NCI-H2081 treated with DMSO at 0.1 percent for 48 hours (cell line): ENCODE measurements at regions not wholly inside any gene's neighbourhood (a gene's known extent, or its start where the extent isn't known, plus 50 kb on each side); places are given as distances from the start of the nearest gene placed in this dataset.

ENCODE experiments used
- DNase-seq: peaks from one replicate; lab custom pipeline; 2025; lab: John Stamatoyannopoulos, UW

DNA sequence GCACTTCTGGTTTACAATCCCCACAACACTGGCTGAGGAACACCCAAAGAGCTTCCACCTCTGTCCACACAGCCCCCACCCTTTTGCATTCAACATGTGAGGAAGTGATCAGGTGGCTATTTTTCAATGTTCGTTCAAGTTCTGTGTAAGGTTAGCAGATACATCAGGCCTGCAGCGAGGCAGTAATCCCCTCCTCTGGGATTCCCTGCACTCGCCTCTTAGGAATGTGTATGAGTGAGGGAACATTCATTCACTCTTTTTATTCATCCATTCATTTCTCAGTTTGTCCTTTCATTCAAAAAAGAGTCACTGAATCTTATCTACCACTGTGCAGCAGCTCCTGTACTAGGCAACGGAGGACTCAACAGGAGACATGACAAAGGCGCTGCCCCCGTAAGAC lies 236.4 kb upstream of the PRDM1 start:
- DNase-seq: no peak

DNA sequence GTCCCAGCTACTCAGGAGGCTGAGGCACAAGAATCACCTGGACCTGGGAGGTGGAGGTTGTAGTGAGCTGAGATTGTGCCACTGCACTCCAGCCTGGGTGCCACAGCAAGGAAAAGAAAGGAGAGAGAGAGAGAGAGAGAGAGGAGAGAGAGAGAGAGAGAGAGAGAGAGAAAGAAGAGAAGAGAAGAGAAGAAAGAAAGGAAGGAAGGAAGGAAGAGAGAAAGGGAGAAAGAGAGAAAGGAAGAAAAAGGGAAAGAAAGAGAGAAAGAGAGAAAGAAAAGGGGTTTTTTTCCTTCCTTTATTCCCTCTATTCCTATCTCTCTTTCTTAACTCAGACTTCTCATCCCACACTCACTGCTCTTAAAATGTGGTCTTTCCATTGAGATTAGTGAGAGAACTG lies 238.7 kb upstream of the PRDM1 start:
- DNase-seq: no peak

DNA sequence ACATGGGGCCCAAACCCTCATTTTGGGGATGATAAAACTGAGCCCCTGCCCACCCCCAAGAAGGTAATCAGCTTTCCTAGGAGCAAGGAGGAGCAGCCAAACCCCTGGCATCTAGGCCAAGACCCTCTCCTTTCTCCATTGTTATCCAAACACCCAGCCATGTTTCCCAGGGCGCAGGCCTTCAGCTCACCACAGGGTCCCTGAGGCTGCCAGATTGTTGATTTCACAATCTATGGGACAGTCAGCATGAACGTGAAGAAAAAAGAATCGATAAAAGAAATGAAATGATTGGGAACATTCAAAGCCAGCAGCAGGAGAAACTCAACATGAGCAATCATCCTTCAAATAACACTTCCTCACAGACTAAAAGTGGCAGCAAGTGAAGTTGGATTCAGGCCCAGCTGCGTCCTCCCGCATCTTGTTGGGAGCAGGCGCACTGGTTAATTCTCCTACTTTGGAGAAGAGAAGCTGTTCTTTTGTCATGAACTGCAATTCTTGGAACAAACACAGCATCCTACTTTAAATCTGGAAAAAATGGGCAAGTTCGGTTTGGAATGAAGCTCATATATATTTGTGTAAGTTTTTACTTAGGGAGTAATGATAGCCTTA lies 241.8 kb upstream of the PRDM1 start:
- no peak for DNase-seq

DNA sequence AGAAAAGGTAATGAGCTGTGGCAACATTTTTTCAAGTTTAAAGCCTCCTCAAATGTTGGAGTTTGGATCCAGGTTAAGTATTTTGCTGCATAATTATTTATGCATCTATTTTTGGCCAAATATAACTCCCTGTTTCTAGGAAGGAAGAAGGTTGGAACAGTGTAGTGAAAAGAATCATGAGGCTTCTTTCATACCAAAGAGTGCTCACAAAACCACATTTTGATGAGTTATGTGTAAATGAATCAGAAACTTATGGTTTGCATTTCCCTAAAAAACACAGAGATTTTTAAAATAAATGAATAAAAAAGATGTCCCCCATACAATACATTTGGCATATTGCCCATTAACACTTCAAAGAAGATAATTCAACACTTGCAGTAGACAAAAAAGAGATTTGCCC lies 246.9 kb upstream of the PRDM1 start:
- DNase-seq: no peak

DNA sequence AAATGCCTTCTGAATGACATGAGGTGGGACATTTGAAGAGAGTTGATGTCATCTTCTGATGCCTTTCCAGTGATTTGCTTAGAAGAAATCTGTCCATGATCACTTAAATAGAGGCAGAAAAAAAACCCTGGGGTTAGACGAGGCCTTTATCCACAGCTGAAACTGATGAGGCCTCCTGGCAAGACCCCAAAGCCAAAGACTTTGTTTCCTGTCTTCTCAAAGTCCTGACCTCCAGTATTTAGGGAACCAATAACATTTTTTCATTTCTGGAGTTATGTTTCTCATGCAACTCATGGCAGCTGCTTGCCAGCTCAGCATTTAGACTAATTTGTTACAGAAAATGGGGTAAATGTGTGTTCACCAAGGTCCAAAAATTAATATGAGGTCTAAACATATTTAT lies 248.0 kb upstream of the PRDM1 start:
- no peak for DNase-seq

DNA sequence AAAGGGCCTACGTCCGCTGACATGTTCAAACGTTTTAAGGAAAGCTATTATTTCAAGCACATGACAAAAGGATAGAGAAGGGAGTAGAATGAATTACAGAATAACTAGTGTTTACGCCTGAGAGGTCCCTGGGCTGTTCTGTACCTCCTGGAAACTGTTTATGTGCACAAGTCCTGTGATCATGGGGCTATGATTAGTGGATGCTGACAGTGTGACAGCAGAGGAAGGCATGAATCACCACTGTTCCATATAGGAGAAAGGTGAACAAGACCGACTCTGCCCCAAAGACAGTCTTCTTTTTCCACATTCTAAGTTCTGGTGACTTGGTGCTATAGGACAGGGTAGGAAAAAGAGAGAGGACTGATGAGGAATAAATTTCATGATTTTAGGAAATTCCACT lies 249.2 kb upstream of the PRDM1 start:
- DNase-seq: no peak

DNA sequence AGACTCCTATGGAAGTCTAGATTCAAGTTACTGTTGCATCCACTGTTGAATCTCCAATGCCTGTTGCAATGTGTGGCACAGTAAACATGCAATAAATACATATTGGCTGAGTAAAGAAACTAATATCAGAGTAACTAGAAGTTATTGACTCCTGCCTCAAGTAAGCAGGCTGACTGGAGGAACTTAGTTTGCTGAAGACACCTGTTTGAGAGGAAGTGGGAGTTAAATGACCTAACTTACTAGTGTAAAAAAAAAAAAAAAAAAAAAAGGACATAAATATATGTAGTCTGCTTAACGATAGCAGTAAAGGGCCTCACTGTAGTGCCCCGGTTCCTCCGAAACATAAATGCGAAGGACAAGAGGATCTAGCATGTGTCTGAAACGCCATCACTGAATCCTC lies 249.8 kb upstream of the PRDM1 start:
- DNase-seq: no peak

DNA sequence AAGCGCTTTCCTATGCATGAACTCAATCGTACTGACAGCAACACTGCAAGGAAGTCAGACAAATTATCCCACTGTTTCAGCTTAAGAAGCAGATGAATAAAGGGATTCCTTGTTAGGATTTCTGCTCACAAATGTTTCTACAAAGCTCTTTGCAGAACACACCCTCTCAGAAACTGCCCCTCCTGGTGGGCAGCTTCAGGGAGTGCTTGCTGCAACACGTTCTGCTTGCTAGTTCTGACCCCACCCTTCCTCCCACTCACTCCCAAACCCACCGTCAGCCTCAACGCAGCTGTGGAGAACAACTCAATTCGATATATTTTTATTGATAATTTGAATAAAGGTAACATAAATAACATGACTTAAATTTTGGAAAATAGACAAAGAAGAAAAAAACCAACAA lies 250.8 kb upstream of the PRDM1 start:
- no peak for DNase-seq

DNA sequence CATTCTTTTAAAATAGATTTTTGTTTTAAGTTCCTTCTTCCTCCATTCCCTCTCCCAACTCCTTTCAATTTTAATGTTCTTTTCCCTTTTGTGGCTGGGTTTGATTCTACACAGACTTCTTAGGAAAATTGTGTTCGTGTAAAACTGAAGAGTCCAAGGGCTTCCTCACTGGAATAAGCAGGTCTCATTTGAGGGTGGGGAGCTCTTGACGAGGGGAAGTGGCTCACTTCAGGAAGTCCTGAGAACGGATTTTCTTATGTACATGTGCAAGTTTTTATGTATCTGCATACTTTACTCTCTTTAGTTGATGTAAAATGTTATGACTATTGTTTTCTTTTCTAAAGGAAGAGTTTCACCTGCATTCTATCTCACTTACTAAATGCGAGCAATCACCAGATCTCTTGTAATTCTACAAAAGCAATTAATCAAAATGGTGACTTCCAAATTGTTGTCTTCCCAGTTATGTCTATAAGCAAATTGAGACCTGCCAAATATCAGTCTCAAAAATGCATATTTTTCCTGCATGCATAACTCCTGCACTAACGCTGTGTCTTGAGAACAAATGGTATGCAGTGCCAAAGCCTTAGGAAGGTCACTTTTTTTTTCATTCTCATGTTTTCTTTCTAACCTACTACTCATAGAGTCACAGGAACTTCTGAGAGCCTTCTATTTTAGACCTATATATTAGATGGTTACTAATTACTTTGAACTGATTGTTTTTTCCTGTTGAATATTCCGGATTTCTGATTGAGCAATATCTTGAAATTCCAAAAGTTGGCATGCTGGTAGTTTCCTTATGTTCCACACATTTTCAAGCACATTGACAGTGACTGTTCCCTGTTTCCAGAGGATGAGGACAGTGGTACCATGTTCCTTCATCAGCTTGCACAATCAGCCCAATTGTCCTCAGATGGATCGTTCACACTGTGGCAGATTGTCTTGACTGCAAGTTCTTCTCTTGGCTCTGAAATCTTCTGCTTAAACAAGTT lies 251.9 kb upstream of the PRDM1 start:
- DNase-seq: no peak

DNA sequence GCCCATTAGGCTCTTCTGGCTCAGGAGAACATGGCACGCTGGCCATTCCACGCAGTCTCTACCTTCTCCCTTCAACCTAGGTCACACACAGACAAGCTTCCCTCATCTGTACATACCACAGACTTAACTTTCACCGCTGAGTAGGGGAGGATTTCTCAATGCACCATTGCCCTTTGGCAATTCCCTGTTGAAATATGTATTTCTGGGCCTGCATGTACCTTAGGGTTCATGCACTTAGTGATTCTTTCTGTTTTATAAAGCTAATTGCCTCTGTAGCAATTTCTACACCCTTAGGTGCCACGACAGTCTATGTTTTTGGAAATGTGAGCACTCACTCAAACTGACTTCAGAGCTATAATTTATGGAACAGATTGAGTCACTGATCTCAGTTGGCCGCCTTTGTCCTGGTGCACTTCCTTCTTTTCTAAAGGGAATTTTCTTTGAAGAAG lies 253.8 kb upstream of the PRDM1 start:
- DNase-seq: no peak

DNA sequence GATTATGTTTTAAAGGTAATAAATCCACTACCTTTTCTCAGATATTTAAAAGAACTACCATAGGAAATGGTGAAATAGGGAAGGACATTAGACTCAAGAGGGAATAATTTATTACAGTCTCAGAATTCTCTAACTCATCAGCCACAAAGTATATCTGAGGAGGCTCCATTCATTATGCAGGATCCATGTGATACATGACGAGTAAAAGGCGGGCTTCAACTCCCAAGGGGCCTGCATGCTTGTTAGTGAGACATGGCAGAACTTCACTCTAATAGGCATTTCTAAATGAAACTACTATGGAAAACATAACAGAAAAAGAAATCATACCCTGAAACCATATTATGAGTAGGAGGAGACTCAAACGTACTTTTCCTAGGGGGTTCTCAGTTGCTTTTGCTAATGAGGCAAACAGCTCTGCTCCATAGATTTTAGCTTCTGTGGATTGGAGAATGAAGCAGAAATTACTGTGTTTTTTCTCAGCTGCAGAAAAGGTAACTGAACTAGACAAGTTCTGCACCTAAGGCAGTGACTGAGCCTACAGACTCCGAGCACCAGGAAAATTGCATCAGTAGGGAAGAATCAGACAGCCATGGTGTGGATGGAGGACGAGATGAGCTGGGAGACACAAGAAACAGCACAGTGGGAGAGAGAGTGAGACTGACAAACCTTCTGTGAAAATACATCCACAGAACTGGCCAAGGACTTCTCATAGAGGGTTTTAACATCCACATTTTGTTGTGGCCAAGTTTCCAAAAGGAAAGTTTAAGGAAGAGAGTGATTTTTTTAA lies 254.6 kb upstream of the PRDM1 start:
- DNase-seq: no peak

DNA sequence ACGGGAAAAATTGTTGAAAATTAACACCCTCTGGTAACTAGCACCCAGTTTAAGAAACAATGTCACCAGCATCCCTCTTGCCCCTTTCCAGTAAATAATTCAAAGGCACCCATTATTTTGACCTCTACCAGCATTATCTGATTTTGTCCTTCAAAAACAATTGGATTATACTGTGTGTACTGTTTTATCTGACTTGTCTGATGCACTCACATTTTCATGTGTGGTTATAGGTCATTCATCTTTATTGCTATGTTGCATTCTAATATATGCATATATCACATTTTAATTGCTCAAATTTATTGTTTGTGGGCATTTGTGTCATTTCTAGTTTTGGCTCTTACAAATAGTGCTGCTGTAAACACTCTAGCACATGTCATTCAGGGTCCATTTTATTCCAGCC lies 260.9 kb upstream of the PRDM1 start:
- DNase-seq: no peak

DNA sequence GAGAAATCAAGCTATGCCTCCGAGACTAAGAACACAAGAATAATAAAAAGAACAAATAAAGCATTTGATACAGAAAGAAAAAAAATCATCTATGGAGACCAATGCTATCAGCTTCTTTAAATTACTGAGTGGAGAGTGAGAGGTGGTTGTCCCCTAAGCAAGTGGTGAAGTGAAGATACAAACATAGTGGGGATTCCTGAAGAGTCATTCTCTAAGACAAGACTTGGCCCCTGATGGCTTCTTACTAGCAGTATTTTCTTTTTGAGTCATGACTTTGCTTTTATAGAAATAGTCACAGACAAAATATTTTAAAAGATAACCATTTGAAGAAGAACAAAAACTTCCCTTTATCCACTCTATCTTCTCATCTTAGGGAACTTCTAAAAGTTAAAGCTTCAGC lies 261.4 kb upstream of the PRDM1 start:
- DNase-seq: no peak

DNA sequence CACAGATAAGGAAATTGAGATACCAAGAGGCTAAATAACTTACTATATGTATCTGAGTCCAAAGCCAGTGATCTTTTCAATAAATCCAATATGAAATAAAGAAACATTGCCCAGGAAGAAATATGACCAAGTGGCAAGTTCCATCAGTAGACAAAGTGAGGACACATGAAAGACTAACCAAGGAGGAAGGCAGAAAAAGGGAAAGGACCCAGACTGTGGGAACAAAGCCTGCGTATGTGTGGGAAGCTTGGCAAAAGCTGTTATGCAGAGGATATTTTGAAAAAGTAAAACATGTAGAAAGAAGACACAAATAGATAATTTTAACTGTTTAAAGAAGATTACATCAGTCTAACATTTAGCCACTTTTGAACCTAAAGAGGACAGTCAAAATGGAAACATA lies 264.4 kb upstream of the PRDM1 start:
- no peak for DNase-seq

DNA sequence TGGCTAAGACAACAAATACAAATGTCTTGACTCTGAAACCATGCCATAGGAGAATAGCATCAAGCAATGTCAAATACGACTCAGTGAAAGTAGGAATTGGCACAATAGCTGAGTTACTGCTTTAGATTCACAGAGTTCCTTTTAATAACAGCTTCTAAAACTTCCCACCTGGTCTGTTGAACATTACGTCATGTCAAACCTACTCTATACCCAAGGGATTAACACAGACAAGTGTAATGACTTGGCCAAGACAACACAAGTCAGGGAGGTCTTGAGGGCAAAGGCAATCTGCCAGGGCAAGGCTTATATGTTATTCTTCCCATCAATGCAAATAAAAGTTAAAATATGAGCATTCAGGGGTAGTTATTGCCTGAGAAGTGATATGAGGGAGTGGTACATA lies 265.1 kb upstream of the PRDM1 start:
- DNase-seq: no peak

DNA sequence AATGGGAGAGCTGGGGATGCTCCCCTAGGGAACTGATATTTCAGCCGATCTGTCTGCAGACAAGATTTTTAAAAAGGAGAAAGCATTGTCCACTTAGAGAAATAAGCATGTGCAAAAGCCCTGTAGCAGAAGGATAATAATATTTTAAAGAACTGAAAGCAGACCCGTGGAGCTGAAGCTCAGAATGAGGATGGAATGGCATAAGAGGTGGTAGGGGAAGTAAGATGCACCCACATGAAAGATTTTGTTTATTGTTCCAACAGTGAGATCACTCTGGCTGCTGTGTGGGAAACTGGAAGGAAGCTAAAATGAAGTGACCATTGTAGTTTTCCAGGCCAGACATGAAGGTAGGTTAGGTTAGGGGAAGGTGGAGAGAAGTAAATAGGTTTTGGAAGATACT lies 266.4 kb upstream of the PRDM1 start:
- DNase-seq: no peak

DNA sequence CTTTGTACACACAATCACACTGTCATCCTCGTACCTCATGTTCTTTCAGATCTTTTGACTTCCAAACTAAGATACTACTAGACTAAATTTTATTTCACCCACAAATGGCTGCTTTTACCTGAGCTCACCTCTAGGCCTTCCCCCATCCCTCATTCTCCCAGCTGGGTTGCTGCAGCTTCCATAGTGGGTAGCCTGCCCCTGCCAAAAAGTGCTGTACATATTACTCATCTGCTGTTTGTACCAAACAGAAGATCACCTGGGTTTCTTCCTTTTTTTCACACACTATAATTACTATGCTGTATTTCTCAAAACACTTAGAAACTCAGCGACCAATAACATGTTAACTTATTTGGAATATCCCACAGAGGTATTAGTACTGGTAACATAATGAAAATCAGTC lies 267.6 kb upstream of the PRDM1 start:
- no peak for DNase-seq

DNA sequence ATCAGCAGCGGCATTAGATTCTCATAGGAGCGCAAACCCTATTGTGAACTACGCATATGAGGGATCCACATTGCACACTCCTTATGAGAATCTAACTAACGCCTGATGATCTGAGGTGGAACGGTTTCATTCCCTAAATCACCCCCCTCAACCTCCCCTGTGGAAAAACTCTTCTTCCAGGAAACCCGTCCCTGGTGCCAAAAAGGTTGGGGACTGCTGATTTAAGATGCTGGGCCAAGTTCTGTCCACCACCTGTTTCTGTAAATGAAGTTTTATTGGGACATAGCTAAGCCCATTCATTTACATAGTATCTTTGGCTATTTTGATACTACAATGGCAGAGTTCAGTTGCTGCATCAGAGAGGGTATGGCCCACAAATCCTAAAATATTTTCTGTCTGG lies 268.2 kb upstream of the PRDM1 start:
- DNase-seq: no peak

DNA sequence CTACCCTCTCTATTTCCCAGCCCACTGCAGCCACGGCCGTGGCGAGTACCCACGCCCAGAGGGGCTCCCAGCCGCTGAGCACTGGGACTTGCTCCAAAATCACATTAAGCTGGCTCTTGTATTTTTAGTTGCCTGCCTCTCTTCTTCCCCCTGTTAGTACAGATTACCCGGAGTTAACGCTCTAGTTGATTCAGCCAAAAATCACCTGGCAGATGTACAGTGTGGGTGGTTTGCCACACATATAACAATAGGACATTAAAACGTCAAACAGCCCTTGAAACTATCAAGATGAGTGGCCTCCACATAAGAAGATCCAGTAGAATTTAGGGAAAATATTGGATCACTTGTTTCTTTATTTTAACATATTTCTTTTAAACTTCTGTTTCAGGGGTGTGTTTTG lies 268.8 kb upstream of the PRDM1 start:
- DNase-seq: no peak

DNA sequence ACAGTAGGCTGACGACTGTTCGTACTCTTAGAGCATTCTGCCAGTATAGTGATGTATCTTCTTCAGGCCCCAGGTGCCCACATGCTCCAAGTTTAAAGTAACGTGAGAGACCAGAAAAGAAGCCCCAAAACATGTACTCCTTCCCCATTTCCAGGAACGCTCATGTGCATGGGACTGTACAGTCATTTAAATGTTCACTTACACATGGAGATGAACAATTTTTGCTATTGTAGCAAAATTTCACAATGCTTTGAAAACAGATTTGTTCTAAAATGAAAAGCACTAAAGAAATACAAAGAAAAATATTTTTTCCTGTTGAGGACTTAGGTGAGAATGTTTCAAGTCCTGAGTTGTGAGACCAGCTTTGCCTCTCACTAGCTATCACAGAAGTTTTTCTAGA lies 269.3 kb upstream of the PRDM1 start:
- no peak for DNase-seq

DNA sequence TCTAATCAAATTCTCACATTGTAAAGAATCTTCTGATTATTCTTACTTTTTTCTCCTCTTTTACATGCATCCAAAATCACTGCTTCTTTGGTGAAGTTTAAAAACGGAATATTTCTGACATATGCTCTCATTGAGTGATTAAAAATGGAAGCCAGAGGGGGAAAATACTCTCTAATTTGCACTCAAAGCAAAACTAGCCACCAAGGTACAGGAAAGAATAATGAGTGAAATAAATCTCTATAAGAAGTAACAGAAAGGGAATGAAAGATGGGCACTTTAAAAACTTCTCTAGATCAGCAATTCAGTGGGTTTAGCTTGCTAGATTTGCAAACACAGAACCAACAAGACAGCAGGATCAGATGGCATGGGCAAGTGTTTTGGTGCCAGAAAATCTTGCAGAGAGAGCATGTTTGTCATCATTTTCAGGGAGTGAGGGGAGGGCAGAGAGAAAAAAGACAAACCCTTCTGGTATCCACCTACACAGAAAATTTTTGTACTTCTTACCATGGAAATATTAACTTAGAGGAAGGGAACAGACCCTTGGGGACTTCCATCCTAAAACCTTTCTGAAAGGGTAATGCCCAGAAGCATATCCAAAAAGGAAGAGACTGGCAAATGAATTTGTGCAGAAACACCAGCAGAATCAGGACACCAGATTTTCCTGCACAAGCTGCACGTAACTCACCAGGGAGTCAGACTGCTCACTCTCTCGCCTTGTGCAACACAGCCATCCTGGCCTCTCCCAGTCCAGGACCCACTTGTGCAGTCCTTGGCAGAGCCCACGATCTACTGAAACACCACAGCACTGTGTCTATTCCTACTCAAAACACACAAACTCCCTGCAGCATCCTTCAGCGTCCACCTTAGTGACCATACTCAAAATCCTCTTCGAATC lies 270.2 kb upstream of the PRDM1 start:
- DNase-seq: no peak
